ENCODE measurements at regions not wholly inside any gene's neighbourhood (a gene's known extent, or its start where the extent isn't known, plus 50 kb on each side); places are given as distances from the start of the nearest gene placed in this dataset.
"Not testable (repeated sequence)": the region's sequence is repeated elsewhere in the genome, so short reads cannot be mapped to it uniquely, and the experiment has no call there.

DNA sequence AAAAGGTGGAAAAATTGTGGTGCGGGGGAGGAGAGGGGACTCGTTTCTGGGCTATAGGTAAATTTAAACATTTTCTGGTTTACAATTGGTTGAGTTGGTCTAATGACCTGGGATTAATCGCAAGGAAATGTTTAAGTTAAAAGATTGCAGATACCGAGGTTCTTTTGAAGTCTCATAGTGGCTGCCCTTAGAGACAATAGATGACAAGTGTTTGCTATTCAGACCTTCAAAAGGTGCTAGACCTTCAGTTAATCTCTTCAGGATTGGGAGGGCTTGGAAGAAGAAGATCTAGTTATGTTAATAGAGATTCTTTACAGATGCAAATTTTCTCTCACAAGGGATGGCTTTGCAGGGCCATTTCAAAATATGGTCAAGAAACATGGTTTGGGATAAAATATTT lies 2286.1 kb upstream of the AGA start:
- no peak overlapping the region for H3K4me2 ChIP-seq (ENCODE audit: insufficient read depth, low read length)
- no peak overlapping the region for H3K4me3 ChIP-seq (ENCODE audit: low read depth in 1 of 2, low read length in 2 of 2)
- H3K4me1 ChIP-seq (ENCODE audit: insufficient read depth, low read length): no peaks in the 10 kb centered on the region
- H3K9me3 ChIP-seq (ENCODE audit: insufficient read depth, low read length, severe bottlenecking): no peaks in the 10 kb centered on the region
- no peaks in the 10 kb centered on the region for H3K36me3 ChIP-seq (ENCODE audit: insufficient read depth, low read length)
- no peaks in the 10 kb centered on the region for H3K27me3 ChIP-seq (ENCODE audit: insufficient read depth, low read length, poor library complexity)
- H2AFZ ChIP-seq (ENCODE audit: low read depth, low read length): no peak overlapping the region
- no peak for ATAC-seq (ENCODE audit: insufficient read depth, low read depth)
- H3K79me2 ChIP-seq (ENCODE audit: insufficient read depth, low read length): no peaks in the 10 kb centered on the region
- DNase-seq: no peak
- no peak overlapping the region for H3K27ac ChIP-seq (ENCODE audit: low read length)
- no peak overlapping the region for H3K9ac ChIP-seq (ENCODE audit: low read depth, low read length)
- TF ChIP-seq CTCF (IDR thresholded peaks at IDR 0.05; ENCODE audit: borderline replicate concordance, extremely low read depth, low read length, poor library complexity, severe bottlenecking) (no peak), EZH2 (IDR thresholded peaks at IDR 0.05; ENCODE audit: borderline replicate concordance, low read depth, low read length, severe bottlenecking) (no peak)
- no peaks in the 10 kb centered on the region for H4K20me1 ChIP-seq (ENCODE audit: insufficient read depth, low read length)

DNA sequence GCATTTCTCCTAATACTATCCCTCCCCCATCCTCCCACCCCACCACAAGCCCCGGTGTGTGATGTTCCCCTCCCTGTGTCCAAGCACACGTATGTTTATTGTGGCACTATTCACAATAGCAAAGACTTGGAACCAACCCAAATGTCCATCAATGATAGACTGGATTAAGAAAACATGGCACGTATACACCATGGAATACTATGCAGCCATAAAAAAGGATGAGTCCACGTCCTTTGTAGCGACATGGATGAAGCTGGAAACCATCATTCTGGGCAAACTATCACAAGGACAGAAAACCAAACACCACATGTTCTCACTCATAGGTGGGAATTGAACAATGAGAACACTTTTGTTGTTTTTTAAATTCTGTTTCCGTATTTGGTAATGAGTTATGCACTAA lies 2294.6 kb upstream of the AGA start:
- H3K4me3 ChIP-seq (ENCODE audit: low read depth in 1 of 2, low read length in 2 of 2); H3K4me2 ChIP-seq (ENCODE audit: insufficient read depth, low read length); ATAC-seq (ENCODE audit: insufficient read depth, low read depth); H3K27me3 ChIP-seq (ENCODE audit: insufficient read depth, low read length, poor library complexity); H3K4me1 ChIP-seq (ENCODE audit: insufficient read depth, low read length); DNase-seq; H3K9ac ChIP-seq (ENCODE audit: low read depth, low read length); H3K9me3 ChIP-seq (ENCODE audit: insufficient read depth, low read length, severe bottlenecking); H3K36me3 ChIP-seq (ENCODE audit: insufficient read depth, low read length); H2AFZ ChIP-seq (ENCODE audit: low read depth, low read length); H3K79me2 ChIP-seq (ENCODE audit: insufficient read depth, low read length); H3K27ac ChIP-seq (ENCODE audit: low read length); H4K20me1 ChIP-seq (ENCODE audit: insufficient read depth, low read length): not testable (repeated sequence)

DNA sequence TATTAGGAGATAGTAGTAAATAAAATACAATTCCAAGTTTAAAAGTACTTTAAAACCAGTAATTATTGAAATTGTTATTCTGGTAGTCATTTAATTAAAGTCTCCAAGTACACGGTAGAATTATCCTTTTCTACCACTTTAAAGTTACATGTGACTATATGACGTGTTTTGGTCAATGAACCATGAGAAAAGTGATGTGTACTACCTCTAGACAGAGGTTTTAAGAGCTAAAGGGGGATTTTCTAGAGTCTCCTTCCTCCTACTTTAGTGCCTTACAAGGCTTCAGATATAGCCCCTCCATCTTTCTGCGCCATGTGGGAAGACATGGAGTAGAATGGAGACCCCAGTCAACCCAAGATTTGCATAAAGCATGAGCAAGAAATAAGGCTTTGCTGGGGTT lies 2296.6 kb upstream of the AGA start:
- no peaks in the 10 kb centered on the region for H3K36me3 ChIP-seq (ENCODE audit: insufficient read depth, low read length)
- no peaks in the 10 kb centered on the region for H3K9me3 ChIP-seq (ENCODE audit: insufficient read depth, low read length, severe bottlenecking)
- no peak overlapping the region for H2AFZ ChIP-seq (ENCODE audit: low read depth, low read length)
- H3K27ac ChIP-seq (ENCODE audit: low read length): no peak overlapping the region
- H3K4me3 ChIP-seq (ENCODE audit: low read depth in 1 of 2, low read length in 2 of 2): no peak overlapping the region
- no peak overlapping the region for H3K9ac ChIP-seq (ENCODE audit: low read depth, low read length)
- H3K79me2 ChIP-seq (ENCODE audit: insufficient read depth, low read length): no peaks in the 10 kb centered on the region
- DNase-seq (no peak), ATAC-seq (ENCODE audit: insufficient read depth, low read depth) (no peak)
- H4K20me1 ChIP-seq (ENCODE audit: insufficient read depth, low read length): no peaks in the 10 kb centered on the region
- H3K27me3 ChIP-seq (ENCODE audit: insufficient read depth, low read length, poor library complexity): no peaks in the 10 kb centered on the region
- no peak overlapping the region for H3K4me2 ChIP-seq (ENCODE audit: insufficient read depth, low read length)
- no peaks in the 10 kb centered on the region for H3K4me1 ChIP-seq (ENCODE audit: insufficient read depth, low read length)
- TF ChIP-seq CTCF (IDR thresholded peaks at IDR 0.05; ENCODE audit: borderline replicate concordance, extremely low read depth, low read length, poor library complexity, severe bottlenecking) (no peak), EZH2 (IDR thresholded peaks at IDR 0.05; ENCODE audit: borderline replicate concordance, low read depth, low read length, severe bottlenecking) (no peak)

DNA sequence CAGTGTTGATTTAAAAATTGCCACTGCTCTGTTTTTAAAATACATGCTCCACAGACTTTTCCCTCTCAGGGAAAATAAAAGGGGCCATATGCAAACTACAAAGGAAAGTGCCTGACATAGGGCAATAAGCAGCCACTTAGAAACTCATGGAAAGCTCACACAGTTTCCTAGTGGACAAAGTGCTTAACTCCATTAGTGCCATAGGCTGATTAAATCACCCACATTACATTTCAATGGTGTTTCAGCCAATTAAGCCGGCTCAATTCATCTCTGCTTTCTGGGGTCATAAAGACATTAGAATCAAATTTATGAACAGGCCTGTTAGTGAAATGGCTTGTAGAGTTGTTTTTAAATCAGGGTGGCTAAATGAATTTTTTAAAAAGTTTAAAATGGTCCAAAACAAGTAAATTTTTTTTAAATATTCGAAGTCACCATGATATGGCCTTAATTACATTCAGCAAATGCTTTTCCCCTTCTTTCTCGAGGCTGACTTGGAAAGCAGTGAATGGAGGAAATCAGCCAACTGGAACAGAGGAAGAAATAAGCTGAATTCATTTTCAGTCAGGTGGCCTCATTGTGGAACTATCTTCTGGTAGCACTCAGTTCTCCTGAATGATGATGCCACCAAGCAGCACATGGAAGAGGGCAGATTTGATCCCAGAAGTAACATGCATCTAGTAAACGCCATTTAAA lies 2305.1 kb upstream of the AGA start:
- DNase-seq: no peak
- Histone ChIP-seq H2AFZ (ENCODE audit: low read depth, low read length) (no peak overlapping the region), H3K27me3 (ENCODE audit: insufficient read depth, low read length, poor library complexity) (no peaks in the 10 kb centered on the region), H3K79me2 (ENCODE audit: insufficient read depth, low read length) (no peaks in the 10 kb centered on the region), H3K4me2 (ENCODE audit: insufficient read depth, low read length) (no peak overlapping the region), H3K4me3 (ENCODE audit: low read depth in 1 of 2, low read length in 2 of 2) (no peak overlapping the region), H3K36me3 (ENCODE audit: insufficient read depth, low read length) (no peaks in the 10 kb centered on the region), H4K20me1 (ENCODE audit: insufficient read depth, low read length) (no peaks in the 10 kb centered on the region), H3K9ac (ENCODE audit: low read depth, low read length) (no peak overlapping the region), H3K9me3 (ENCODE audit: insufficient read depth, low read length, severe bottlenecking) (no peaks in the 10 kb centered on the region), H3K27ac (ENCODE audit: low read length) (no peak overlapping the region), H3K4me1 (ENCODE audit: insufficient read depth, low read length) (no peaks in the 10 kb centered on the region)
- no peak for ATAC-seq (ENCODE audit: insufficient read depth, low read depth)
- TF ChIP-seq EZH2 (IDR thresholded peaks at IDR 0.05; ENCODE audit: borderline replicate concordance, low read depth, low read length, severe bottlenecking) (no peak), CTCF (IDR thresholded peaks at IDR 0.05; ENCODE audit: borderline replicate concordance, extremely low read depth, low read length, poor library complexity, severe bottlenecking) (no peak)
